ENCODE measurements at regions not wholly inside any gene's neighbourhood (a gene's known extent, or its start where the extent isn't known, plus 50 kb on each side); places are given as distances from the start of the nearest gene placed in this dataset.

DNA sequence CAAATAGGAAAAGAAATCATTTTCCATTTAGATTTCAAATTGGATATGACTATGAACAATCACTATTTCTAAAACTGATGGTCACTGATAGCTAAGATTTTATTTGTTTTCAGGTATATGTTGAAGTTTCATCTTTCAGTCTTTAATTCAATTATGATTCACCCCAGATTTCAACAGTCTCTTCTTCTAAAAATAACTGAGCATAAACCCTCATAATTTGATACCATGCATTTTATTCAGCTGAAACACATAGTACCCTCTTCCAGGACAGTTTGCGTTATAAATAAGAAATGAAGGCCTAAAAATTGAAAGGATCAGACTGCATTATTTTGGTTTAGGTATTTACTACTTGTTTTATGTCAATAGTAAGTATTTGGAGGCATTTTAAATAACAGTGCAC lies 428.5 kb upstream of the NBEA start:
- TF ChIP-seq, protein P1, sequence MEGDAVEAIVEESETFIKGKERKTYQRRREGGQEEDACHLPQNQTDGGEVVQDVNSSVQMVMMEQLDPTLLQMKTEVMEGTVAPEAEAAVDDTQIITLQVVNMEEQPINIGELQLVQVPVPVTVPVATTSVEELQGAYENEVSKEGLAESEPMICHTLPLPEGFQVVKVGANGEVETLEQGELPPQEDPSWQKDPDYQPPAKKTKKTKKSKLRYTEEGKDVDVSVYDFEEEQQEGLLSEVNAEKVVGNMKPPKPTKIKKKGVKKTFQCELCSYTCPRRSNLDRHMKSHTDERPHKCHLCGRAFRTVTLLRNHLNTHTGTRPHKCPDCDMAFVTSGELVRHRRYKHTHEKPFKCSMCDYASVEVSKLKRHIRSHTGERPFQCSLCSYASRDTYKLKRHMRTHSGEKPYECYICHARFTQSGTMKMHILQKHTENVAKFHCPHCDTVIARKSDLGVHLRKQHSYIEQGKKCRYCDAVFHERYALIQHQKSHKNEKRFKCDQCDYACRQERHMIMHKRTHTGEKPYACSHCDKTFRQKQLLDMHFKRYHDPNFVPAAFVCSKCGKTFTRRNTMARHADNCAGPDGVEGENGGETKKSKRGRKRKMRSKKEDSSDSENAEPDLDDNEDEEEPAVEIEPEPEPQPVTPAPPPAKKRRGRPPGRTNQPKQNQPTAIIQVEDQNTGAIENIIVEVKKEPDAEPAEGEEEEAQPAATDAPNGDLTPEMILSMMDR (IDR thresholded peaks at IDR 0.05), result no peak
- TF ChIP-seq POLR2A (IDR thresholded peaks at IDR 0.05), result no peak

All from Peyer's patch (tissue), 4 donors.